NCI-H748 (cell line): ENCODE measurements at regions not wholly inside any gene's neighbourhood (a gene's known extent, or its start where the extent isn't known, plus 50 kb on each side); places are given as distances from the start of the nearest gene placed in this dataset.
"Not testable (repeated sequence)": the region's sequence is repeated elsewhere in the genome, so short reads cannot be mapped to it uniquely, and the experiment has no call there.

Experiments used
- DNase-seq: peaks from one replicate; lab custom pipeline; 2025; ENCODE audit not compliant: unreplicated experiment; lab: John Stamatoyannopoulos, UW

- no peak for DNase-seq
Measured at GRCh38 chrX:37904833-37905232, 57.5 kb upstream of the DYNLT3 start.

GRCh38 chrX:37905436-37906147, 58.2 kb upstream of the DYNLT3 start:
- peak; percentile 42 for DNase-seq

- DNase-seq: no peak
Measured at GRCh38 chrX:37906357-37906756, 59.0 kb upstream of the DYNLT3 start.

- no peak for DNase-seq
Measured at GRCh38 chrX:37910186-37910585, 62.8 kb upstream of the DYNLT3 start.

GRCh38 chrX:37912304-37912703, 64.9 kb upstream of the DYNLT3 start:
- DNase-seq: no peak

GRCh38 chrX:37912777-37913176, 65.4 kb upstream of the DYNLT3 start:
- no peak for DNase-seq

- no peak for DNase-seq
Measured at GRCh38 chrX:37918168-37918567, 70.8 kb upstream of the DYNLT3 start.

- DNase-seq: no peak
Measured at GRCh38 chrX:37918703-37919102, 71.3 kb upstream of the DYNLT3 start.

- no peak for DNase-seq
Measured at GRCh38 chrX:37921758-37922157, 74.4 kb upstream of the DYNLT3 start.

- no peak for DNase-seq
Measured at GRCh38 chrX:37922928-37923327, 75.6 kb upstream of the DYNLT3 start.

GRCh38 chrX:37925761-37926160, 78.4 kb upstream of the DYNLT3 start:
- DNase-seq: not testable (repeated sequence)

- peak; percentile 31 for DNase-seq
Measured at GRCh38 chrX:37926700-37927099, 79.3 kb upstream of the DYNLT3 start.

- no peak for DNase-seq
Measured at GRCh38 chrX:37942170-37942569, 64.2 kb upstream of the SYTL5 start.

GRCh38 chrX:37943554-37944344, 62.6 kb upstream of the SYTL5 start:
- no peak for DNase-seq

GRCh38 chrX:37946197-37946596, 60.2 kb upstream of the SYTL5 start:
- DNase-seq: no peak

- no peak for DNase-seq
Measured at GRCh38 chrX:37955273-37955672, 51.1 kb upstream of the SYTL5 start.

- DNase-seq: no peak
Measured at GRCh38 chrX:37956223-37956622, 50.1 kb upstream of the SYTL5 start.
